ENCODE measurements at regions not wholly inside any gene's neighbourhood (a gene's known extent, or its start where the extent isn't known, plus 50 kb on each side); places are given as distances from the start of the nearest gene placed in this dataset.

DNA sequence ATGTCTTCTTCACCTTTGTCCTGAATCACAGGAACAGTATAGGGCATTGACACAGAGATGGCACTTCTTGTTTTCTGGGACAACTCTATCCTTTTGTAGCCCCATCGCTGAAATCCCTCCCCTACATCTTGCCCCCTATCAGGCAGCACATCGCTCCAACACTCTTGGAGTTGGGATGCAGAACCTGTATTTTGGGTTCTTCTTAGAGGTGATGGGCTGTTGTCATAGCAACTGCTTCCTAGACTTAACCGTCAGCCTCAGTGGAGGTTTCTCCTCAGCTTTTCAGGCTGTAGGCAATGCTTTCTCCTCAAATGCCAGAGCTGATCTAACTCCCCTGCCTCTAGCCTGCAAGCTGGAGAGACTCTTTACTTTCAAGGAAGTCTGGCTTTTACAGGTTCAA, 99.9 kb upstream of the SPRED2 start:
- no peak for DNase-seq (ENCODE audit: low read depth)

DNA sequence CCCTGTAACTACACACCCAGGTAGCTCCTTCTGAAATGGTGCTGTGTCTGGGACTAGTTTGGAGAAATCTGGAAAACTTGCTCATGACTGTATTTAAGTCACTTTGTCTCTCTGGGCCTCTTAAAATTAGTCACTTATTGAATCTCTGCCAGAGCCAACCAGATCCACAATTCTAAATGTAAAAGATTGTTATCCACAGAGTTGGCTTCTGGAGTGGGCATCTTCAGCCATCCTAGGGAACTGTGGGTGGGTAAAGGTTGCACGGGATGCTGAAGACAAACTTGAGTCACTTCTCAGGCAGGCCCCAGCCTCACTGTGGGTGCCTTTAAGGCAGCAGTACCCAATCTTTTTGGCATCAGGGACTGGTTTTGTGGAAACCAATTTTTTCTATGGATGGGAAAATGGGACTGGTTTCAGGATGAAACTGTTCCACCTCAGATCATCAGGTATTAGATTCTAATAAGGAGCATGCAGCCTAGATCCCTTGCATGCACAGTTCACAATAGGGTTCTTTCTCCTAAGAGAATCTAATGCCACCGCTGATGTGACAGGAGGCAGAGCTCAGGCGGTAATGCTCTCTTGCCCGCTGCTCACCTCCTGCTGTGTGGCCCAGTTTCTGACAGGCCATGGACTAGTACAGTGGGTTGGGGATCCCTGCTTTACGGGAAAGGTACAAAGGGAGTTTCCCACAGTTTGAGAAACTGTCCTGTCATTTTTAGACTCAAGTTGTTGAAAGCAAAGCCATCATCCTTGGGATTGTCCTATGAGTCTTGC, 98.3 kb upstream of the SPRED2 start:
- no peak for DNase-seq (ENCODE audit: low read depth)

DNA sequence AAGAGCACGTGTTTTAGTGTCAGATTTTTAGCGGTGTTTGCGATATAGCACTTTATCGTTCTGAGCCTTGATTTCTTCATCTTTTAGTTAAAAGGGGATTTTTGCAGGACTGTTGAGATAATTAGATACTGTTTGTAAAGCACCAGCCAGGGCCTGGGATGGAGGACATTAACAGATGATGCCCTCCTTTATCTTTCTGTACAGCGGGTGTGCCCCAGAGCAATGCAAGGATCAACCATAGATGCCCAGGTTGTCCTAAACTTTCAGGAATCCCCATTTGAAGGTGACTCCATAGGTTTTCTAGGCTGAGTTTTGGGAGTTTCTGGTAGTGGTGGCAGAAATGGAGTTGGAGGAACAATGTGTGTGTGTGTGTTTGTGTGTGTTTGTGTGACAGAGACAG, 97.0 kb upstream of the SPRED2 start:
- DNase-seq (ENCODE audit: low read depth): no peak

DNA sequence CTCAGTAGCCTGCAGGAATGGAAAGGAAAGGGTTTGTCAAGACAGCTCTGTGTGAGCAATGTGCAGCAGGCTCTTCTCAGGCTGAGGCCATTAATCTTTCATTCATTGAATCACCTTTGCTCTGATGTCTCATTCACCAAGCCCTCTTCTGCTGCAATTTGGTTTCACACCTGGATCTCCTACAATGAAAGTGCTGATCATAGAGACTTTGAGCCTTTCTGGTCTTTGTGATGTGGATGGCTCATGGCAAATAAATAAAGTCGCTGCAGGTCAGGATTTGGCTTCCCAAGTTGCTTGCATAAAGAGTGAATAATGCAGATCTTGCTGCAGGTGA, 95.8 kb upstream of the SPRED2 start:
- no peak for DNase-seq (ENCODE audit: low read depth)

DNA sequence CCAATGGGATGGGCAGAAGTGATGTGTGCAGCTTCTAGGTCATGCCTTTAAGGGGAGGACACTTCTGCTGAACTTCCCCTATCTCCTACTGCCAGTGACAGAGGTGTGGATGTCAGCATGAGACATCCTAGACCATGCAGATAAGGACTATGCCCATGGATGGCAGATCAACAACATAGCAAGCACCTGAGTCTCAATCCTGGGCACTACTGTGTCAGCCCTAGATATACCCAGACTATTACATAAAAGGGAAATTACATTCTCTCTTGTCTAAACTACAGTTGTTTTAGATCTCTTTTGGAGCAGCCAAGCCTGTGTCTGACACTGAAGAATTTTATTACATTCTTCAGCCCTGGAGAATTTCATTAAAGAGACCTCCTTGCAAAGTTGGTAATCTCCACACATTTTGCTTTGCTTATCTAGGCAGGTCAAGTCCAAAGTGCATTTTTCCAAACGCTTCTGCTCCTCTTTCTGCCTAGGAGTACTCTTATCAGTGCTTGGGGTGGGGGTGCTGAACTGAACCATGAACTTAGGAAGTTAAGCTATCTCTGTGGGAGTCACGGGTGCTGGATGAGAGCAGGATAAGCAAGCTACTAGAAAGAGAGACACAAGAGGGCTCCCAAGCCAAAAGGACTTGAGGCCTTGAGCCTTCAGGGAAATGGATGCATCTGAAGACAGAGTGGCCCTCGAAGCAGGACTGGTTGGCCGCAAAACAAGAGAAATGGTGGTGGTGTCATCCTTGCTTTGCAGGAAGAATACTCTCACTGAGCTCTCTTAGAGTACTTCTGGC, 95.2 kb upstream of the SPRED2 start:
- DNase-seq (ENCODE audit: low read depth): no peak

DNA sequence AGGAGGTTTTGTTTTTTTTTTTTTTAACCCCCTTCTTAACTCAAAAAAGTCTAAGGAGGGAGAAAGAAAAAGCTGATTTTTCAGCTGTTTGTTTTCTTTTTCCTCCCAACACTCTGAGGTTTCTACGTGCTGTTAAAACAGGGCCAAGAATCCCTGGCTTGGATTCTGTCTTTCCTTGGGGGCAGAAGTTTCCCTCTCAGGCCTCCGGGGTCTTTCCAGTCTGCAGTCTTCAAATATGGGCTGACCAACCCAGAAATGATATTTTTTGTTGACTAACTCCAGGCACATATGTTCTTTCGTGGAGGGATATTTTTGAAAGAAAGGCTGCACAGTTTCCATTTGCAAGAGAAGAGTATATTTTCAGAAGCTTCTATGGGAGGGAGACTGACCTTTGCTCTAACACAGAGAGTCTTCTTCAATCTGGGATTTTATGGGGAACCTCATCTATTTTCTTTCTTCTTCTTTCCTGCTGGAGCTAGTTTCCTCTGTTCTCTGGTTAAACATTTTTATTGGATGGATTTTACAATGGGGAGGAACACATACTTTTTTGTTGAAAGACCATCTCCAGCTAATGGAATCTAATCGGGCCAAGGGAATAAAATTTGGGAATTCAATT, 93.3 kb upstream of the SPRED2 start:
- no peak for DNase-seq (ENCODE audit: low read depth)

DNA sequence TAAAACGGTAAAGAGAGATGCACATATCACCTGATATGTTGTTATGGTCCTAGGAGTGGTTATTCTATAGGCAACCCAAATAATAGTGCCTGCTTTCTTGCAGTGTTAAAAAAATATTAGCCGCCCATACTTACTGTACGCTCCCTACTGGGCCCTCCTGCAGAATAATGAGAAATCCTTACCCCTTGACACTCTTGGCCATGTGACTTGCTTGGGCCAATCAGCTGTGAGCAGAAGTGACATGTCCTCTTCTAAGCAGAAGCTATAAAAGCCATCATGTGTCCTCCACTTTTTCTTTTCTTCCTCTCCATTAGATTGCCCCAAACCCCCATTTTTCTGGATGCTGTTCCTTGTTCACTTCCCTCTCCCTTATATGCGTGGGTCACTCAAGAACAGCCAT, 90.5 kb upstream of the SPRED2 start:
- no peak for DNase-seq (ENCODE audit: low read depth)

DNA sequence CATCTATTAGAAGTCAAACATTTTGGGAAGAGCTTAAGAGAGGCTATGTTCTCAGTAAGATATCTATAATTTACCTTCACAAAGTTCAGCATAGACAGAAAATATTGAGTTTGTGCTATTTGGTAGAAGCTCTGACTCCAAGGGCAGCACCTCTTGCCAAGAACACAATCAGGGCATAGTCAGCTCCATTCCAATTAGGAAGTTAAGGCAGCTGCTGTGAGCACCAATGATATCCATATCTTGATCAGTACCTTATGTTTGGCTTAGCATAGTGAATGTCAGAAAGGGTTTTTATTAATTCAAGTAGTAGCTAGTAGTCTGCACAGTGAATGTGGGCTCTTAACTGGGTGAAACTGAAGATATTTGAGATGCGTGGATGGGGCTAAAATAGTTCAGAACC, 86.4 kb upstream of the SPRED2 start:
- no peak for DNase-seq (ENCODE audit: low read depth)

DNA sequence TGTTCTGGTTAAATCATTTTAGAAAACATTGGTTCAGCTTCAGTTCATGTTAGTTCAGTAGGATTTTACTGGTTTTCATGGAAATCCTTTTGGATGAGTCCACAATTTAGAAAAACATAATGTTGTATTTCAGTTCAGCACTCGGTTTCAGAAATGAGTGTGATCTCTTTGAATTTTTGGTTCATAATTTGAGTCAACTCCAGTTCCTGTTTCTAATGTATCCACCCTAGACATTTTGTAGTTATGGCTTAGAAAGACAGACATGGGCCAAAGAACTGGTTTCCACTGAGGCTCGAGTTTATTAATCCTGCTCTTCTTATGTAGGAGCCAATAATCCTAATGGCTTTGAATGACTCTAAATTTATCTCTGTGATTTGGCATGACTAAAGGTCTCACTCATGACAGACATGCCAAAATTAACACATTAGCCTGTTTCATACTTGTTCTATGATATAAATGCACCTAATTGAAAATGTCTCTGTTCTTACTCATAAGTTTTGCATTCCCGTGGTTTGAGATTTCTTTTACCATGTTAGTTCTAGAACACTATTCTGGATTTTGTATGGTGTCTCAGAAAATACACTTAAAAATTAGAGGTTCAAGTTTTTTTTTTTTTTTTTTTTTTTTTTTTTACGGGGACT, 82.3 kb upstream of the SPRED2 start:
- no peak for DNase-seq (ENCODE audit: low read depth)

DNA sequence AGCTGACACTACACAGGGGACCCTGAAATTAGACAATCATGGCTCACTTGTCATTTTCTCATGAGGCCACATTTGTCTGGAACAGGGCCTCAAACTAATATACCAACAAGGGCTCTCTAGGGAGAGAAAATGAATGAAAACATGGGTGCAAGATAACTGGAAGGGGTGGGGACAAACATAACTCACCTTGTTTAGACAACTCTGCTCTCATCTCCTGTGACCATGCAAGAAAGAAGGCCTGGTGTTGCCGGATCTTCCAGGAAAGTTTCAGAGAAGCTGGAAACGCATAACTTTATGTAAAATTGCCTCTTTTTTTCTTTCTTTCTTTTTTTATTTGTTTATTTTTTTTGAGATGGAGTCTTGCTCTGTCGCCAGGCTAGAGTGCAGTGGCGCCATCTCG, 80.4 kb upstream of the SPRED2 start:
- DNase-seq (ENCODE audit: low read depth): no peak

DNA sequence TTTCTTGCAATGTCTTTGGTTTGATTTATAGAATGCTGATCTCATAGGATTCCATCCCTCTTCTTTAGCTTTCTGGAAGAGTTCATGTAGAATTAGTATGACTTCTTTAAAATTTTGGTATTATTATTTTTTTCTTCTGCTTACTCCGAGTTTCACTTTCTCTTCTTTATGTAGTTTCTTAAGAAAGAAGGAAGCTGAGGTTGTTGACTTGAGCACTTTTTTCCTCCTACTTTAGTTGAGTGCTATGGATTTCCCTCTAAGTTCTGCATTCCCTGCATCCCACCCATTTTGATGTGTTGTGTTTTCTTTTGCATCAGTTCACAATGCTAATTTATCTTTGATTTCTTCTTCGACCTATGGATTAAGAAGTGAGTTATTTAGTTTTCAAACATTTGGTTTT, 78.9 kb upstream of the SPRED2 start:
- no peak for DNase-seq (ENCODE audit: low read depth)

DNA sequence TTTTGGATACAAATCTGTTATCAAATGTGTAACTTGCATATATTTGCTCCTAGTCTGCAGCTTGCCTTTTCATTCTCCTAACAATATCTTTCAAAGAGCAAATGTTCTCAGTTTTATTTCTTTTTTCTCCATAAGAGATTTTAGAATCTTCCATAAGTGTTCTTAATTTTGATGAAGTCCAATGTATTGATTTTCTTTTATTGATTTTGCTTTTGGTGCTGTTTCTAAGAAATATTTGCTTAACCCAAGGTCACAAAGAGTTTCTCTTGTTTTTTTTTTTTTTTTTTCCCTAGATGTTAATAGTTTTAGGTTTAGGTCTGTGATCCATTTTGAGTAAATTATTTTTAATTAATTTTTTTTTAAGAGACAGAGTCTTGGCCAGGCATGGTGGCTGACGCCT, 75.8 kb upstream of the SPRED2 start:
- no peak for DNase-seq (ENCODE audit: low read depth)

DNA sequence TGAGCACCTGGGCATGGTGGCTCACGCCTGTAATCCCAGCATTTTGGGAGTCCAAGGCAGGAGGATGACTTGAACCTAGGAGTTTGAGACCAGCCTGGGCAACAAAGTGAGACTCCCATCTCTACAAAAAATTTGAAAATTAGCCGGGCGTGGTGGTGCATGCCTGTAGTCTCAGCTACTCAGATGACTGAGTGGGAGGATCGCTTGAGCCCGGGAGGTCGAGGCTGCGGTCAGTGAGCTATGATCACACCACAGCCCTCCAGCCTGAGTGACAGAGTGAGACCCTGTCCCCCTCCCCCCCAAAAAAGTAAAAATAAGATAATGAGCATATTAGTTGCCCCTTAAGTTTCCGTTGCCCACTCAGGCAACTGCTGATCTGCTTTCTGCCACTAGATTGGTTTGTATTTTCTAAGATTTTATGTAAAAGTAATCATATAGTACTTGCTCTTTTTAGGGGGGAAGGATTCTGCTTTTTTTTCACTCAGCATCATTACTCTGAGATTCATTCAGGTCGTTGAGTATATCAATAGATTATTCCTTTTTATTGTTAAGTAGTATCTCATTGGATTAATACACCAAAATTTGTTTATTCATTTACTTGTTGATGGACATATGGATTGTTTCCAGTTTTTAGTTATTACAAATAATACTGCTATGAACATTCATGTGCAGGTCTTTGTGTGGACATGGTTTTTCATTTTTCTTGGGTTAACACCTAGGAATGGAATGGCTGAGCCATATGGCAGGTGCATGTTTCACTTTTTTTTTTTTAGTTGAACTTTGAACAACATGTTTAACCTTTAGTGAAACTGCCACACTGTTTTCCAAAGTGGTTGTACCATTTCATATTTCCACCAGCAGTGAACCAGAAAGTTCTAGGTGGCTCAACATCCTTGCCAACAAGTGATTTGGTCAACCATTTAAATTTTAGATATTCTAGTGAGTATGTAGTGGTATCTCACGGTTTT, 75.0 kb upstream of the SPRED2 start:
- DNase-seq (ENCODE audit: low read depth): no peak

DNA sequence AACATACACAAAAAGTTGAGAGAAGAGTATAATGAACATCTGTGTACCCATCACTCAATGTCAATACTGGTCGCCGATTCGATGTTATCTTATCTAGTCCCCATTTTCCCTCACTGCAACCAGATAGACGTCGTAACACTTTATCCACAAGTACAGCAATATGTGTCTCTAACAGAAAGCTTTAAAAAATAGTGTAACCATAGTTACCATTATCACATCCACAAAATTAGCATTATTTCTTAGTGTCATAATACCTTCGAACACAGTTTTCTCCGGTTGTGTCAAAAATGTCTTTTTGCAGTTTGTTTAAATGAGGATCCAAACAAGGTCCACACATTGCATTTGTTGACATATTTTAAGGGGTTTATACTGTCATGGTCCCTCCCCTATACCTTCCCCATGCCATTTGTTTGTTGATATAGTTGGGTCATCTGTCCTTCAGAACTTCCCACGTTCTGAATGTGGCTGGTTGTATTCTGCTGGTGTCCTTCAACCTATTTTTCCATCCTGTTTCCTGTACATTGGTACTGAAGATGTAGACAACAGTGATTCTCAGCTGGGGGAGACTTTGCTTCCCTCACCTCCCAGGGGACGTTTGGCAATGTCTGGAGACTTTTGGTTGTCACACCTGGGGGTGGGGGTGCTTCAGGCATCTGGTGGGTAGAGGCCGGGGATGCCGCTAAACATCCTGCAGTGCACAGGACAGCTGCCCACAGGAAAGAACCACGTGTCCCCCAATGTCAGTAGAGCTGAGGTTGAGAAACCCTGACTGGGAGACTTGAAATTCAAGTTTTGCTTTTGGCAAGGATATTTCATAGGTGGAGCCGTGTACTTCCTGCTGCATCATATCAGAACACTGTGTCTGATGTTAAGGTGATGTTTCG, 72.7 kb upstream of the SPRED2 start:
- no peak for DNase-seq (ENCODE audit: low read depth)

DNA sequence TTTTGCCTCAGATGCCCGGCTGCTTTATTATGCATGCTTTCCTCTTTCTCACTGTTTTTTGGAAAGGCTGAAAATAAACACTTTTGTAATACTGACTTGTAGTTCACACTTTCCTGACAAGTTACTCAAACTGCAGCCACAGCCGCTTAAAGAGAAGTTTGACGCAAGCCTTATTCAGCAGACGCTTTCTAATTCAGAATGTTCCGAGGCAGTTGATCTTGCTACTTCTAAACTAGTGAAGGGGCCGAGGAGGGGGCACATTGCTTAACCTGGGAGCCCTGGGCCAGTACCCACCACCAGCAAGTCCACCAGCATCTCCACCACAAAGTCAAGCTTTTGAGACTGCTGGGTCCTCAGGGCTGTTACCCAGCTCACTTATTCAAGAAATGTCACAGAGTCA, 71.8 kb upstream of the SPRED2 start:
- no peak for DNase-seq (ENCODE audit: low read depth)

DNA sequence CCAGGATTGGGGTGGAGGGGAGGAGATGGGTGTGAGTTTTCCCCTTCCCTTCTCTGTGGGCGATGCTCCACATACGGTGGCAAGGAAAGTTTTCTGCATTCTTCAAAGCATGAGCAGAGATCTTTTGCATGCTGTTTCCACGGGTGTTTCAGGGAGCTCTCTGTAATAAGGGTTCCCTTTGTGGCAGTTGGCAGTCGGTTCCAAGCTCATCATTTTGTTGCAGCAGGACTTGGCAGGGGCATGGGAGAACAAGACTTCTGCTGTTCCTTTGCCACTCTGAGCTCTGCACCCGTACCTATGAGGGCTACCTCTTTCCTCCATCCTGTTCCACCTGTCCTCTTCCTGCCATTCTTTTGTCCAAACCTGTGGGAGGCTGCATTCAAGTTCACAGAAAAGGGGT, 71.3 kb upstream of the SPRED2 start:
- no peak for DNase-seq (ENCODE audit: low read depth)

DNA sequence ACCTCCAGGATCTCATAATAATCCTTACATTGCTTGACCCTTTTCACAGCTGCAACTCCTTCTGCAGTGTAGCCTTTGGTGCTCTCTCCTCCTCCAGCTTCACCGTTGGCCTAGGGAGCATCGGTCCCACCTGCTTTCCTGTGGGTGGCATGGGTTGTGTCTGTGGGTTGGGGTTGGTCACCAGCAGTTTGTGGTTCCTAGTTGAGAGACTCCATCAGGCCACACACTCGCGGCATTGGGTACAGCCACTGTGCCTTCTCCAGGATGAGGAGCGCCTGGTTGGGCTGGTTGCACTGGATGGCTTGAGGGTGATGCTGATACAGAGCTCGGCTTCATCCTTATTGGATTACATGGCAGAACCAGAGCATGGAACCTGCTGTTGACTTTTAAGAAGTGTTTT, 69.4 kb upstream of the SPRED2 start:
- DNase-seq (ENCODE audit: low read depth): no peak

DNA sequence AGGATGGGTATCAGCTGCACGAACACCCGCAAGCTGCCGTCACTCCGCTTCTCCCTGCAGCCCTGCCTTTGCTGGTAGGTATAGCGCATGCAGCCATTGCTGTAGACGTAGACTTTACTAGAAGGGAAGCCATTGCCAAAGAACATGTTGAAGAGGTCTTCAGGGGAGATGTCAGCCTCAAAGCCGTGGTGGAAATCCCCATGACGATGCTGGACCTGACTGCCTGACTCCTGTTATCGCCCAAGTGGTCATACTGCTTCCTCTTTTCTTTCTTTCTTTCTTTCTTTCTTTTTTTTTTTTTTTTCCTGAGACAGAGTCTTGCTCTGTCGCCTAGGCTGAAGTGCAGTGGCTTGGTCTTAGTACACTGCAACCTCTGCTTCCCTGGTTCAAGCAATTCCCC, 68.7 kb upstream of the SPRED2 start:
- DNase-seq (ENCODE audit: low read depth): no peak

DNA sequence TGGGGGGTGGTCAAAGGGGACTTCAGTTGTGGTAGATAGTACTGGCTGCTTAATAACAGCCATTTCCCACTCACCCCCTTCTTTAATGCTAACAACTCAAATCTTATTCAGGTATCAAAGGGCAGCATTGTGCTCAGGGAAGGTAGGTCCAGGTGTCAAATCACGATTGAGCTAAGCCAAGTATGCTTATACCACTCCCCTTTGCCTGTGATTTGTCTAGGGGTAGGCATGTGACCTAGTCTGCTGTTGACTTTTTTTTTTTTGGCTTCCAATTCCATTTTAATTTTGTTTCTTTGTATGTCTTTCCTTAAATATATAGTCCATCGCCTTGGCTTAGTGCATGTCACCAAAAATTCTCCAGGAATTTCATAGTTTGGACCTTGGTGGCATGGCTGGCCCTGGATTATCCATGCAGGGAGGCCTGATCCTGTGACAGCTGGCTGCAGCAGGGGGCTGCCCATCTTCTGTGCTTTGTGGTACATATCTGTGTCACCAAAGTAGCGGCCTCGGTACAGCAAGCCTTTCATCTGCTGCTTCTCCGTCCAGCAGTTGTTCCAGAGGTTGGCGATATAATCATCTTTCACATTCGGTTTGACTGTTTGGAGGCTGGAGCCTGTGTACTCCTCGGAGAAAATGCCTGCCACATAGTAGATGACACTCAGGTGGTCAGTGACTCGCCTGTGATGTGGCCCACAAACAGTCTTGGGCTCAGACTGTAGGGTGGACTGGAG, 68.1 kb upstream of the SPRED2 start:
- DNase-seq (ENCODE audit: low read depth): no peak

DNA sequence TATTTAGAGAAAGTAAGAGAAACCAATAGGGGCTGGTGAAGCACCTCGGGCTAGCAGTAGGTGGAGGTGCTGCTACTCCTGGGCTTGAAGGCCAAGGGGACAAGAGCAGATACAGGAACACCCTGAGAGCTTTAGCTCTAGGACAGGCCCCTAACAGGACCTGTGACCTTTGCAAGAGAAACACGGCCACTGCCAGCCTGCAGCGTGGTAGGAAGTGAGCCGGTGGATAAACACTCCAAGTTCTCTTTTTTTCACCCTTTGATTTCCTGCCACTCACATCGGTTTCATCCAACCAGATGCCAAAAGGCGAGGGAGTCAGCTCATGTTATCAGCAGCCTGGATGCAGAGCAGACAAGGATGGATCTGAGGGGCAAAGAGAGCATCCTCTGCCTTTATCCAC, 66.8 kb upstream of the SPRED2 start:
- no peak for DNase-seq (ENCODE audit: low read depth)

Measured in activated T-cell treated with anti-CD3 and anti-CD28 coated beads for 48 hours (primary cell).